H1 (cell line): ENCODE measurements at regions not wholly inside any gene's neighbourhood (a gene's known extent, or its start where the extent isn't known, plus 50 kb on each side); places are given as distances from the start of the nearest gene placed in this dataset.

Experiments
- RXRA ChIP-seq: IDR thresholded peaks from 2 replicates; pipeline ENCODE4 v1.6.1; 2011; ENCODE audit warnings: low read depth, mild to moderate bottlenecking, low read length, moderate library complexity; ENCODE audit not compliant: insufficient read depth
- TAF1 ChIP-seq: IDR thresholded peaks from 2 replicates; pipeline ENCODE4 v1.6.1; 2011; ENCODE audit warnings: mild to moderate bottlenecking, low read depth, low read length

GRCh38 chr12:59168647-59169046, 248.3 kb upstream of the LRIG3 start (continued):
- no peak for TF ChIP-seq TAF1
- TF ChIP-seq RXRA: no peak
